Suprapubic skin (tissue), 4 donors: ENCODE measurements at regions not wholly inside any gene's neighbourhood (a gene's known extent, or its start where the extent isn't known, plus 50 kb on each side); places are given as distances from the start of the nearest gene placed in this dataset.

Experiments
- POLR2A ChIP-seq, 2 donors: fragments of 450-650 bp; IDR thresholded peaks; one replicate each; pipeline ENCODE4 v1.6.1; 2017; ENCODE audit warnings: antibody characterized with exemption in 2 of 2, mild to moderate bottlenecking in 2 of 2, moderate library complexity in 2 of 2
- POLR2AphosphoS5 ChIP-seq, 3 donors: sonication (generic); formaldehyde crosslinking; IDR thresholded peaks; one replicate each; pipeline ENCODE4 v1.6.1; 2017; ENCODE audit warnings: antibody characterized with exemption in 3 of 3

DNA sequence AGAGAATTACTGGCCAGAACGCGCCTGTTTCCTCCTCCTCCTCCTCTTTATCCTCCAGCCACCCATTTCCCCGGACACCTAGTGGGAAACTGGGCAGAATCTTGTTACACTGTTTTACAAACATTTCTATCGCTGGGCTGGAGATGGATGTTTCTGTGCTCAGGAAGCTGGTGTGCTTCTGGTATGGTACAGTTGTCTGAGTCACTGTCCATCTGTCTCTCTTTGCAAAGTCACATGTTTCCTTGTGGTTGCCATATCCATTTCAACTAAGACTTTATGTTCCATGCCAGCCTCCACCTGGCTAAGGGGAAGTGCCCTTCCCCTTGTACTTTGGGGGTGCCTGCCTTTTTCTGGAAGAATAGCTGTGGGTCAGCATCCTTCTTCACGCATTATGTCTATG lies 52.9 kb upstream of the SLC22A16 start:
- TF ChIP-seq POLR2AphosphoS5 (IDR thresholded peaks at IDR 0.05), result no peak
- no peak for TF ChIP-seq POLR2A (IDR thresholded peaks at IDR 0.05)
